Smooth muscle cell (in vitro differentiated cells): ENCODE measurements at regions not wholly inside any gene's neighbourhood (a gene's known extent, or its start where the extent isn't known, plus 50 kb on each side); places are given as distances from the start of the nearest gene placed in this dataset.

ENCODE experiments used
- DNase-seq: peaks from one replicate; lab custom pipeline; 2025; ENCODE audit not compliant: unreplicated experiment; lab: John Stamatoyannopoulos, UW
- H2AFZ ChIP-seq: fragments of 200-600 bp; sonication (generic); 2 replicates; pipeline ENCODE4 v1.6.0; 2016; ENCODE audit warnings: antibody characterized with exemption, low read depth, mild to moderate bottlenecking
- H3F3A ChIP-seq: fragments of 200-600 bp; sonication (generic); 2 replicates; pipeline ENCODE4 v1.6.0; 2017; ENCODE audit warnings: antibody characterized with exemption, low read depth
- H3K27ac ChIP-seq: fragments of 200-600 bp; sonication (generic); 2 replicates; pipeline ENCODE4 v1.5.1; 2016; ENCODE audit warnings: low read depth, mild to moderate bottlenecking
- H3K27me3 ChIP-seq: fragments of 200-600 bp; sonication (generic); 2 replicates; pipeline ENCODE4 v1.6.1; 2016; ENCODE audit warnings: low read depth, mild to moderate bottlenecking
- H3K36me3 ChIP-seq: fragments of 200-600 bp; sonication (generic); 2 replicates; pipeline ENCODE4 v1.5.1; 2016; ENCODE audit warnings: low read depth
- H3K4me1 ChIP-seq: fragments of 200-600 bp; sonication (generic); 2 replicates; pipeline ENCODE4 v1.5.1; 2016; ENCODE audit warnings: low read depth
- H3K4me2 ChIP-seq: fragments of 200-600 bp; sonication (generic); 2 replicates; pipeline ENCODE4 v1.6.0; 2016; ENCODE audit warnings: mild to moderate bottlenecking
- H3K4me3 ChIP-seq: fragments of 200-600 bp; sonication (generic); 2 replicates; pipeline ENCODE4 v1.5.1; 2016; ENCODE audit warnings: mild to moderate bottlenecking
- H3K79me2 ChIP-seq: fragments of 200-600 bp; sonication (generic); 2 replicates; pipeline ENCODE4 v1.6.0; 2016; ENCODE audit warnings: low read depth, mild to moderate bottlenecking
- H3K9ac ChIP-seq: fragments of 200-600 bp; sonication (generic); 2 replicates; pipeline ENCODE4 v1.6.0; 2016; ENCODE audit warnings: low read depth
- H3K9me3 ChIP-seq: fragments of 200-600 bp; sonication (generic); replicated peaks from 2 replicates; pipeline ENCODE4 v1.5.1; 2016; ENCODE audit warnings: low read depth
- H4K20me1 ChIP-seq: fragments of 200-600 bp; sonication (generic); 2 replicates; pipeline ENCODE4 v1.6.0; 2016; ENCODE audit warnings: low read depth
- CTCF ChIP-seq: fragments of 200-600 bp; sonication (generic); IDR thresholded peaks from 2 replicates; pipeline ENCODE4 v1.5.1; 2017; ENCODE audit warnings: borderline replicate concordance, mild to moderate bottlenecking, antibody characterized with exemption; ENCODE audit not compliant: insufficient read depth, poor library complexity, severe bottlenecking
- WGBS: methylation state at CpG from one replicate; pipeline ENCODE4 v1.1.7; 2016; ENCODE audit warnings: low lambda C conversion rate; 5-methylcytosine and 5-hydroxymethylcytosine counted together

GRCh38 chr9:115254287-115255180 is 136.6 kb upstream of the TNC start:
- Histone ChIP-seq H3K4me3 (no peak overlapping the region), H3K4me1 (no peaks in the 10 kb centered on the region), H3F3A (no peaks in the 10 kb centered on the region), H3K36me3 (no peaks in the 10 kb centered on the region), H3K9ac (peak overlapping the region; percentile 17), H3K9me3 (no peaks in the 10 kb centered on the region), H2AFZ (no peak overlapping the region), H3K27me3 (no peaks in the 10 kb centered on the region), H3K27ac (no peak overlapping the region), H3K79me2 (no peaks in the 10 kb centered on the region), H4K20me1 (no peaks in the 10 kb centered on the region), H3K4me2 (no peak overlapping the region)
- WGBS, result 59% methylated on average over 5 of the region's 5 CpGs
- no peak for DNase-seq
- TF ChIP-seq CTCF, result no peak

GRCh38 chr9:115261656-115262081 is 143.7 kb upstream of the TNC start:
- no peak overlapping the region for H3K4me2 ChIP-seq

GRCh38 chr9:115262477-115262876 is 144.5 kb upstream of the TNC start:
- Histone ChIP-seq H3K4me3 (no peak overlapping the region), H2AFZ (no peak overlapping the region), H3K4me2 (peak overlapping the region; percentile 23), H3K27ac (peak overlapping the region; percentile 88), H3F3A (no peaks in the 10 kb centered on the region), H3K27me3 (no peaks in the 10 kb centered on the region), H4K20me1 (no peaks in the 10 kb centered on the region), H3K9ac (peak overlapping the region; percentile 58), H3K4me1 (peaks cover 8% of the 10 kb centered on the region), H3K9me3 (no peaks in the 10 kb centered on the region), H3K79me2 (no peaks in the 10 kb centered on the region), H3K36me3 (no peaks in the 10 kb centered on the region)
- DNase-seq, result no peak
- TF ChIP-seq CTCF, result no peak

More at GRCh38 chr9:115261656-115262081, 143.7 kb upstream of the TNC start:
- Histone ChIP-seq H2AFZ (no peak overlapping the region), H4K20me1 (no peaks in the 10 kb centered on the region), H3K27ac (peak overlapping the region; percentile 88), H3K4me3 (no peak overlapping the region), H3K4me1 (peaks cover 8% of the 10 kb centered on the region), H3K36me3 (no peaks in the 10 kb centered on the region), H3K79me2 (no peaks in the 10 kb centered on the region), H3F3A (no peaks in the 10 kb centered on the region), H3K27me3 (no peaks in the 10 kb centered on the region), H3K9me3 (no peaks in the 10 kb centered on the region), H3K9ac (no peak overlapping the region)
- no peak for DNase-seq
- no peak for TF ChIP-seq CTCF

GRCh38 chr9:115262952-115263351 is 145.0 kb upstream of the TNC start:
- Histone ChIP-seq H3K4me3 (no peak overlapping the region), H3K9ac (peak overlapping the region; percentile 58), H3K27ac (peak overlapping the region; percentile 88), H3K36me3 (no peaks in the 10 kb centered on the region), H3K4me1 (peaks cover 8% of the 10 kb centered on the region), H2AFZ (no peak overlapping the region), H3F3A (no peaks in the 10 kb centered on the region), H3K27me3 (no peaks in the 10 kb centered on the region), H3K79me2 (no peaks in the 10 kb centered on the region), H3K9me3 (no peaks in the 10 kb centered on the region), H3K4me2 (peak overlapping the region; percentile 23), H4K20me1 (no peaks in the 10 kb centered on the region)
- no peak for TF ChIP-seq CTCF
- no peak for DNase-seq
